ENCODE measurements at regions not wholly inside any gene's neighbourhood (a gene's known extent, or its start where the extent isn't known, plus 50 kb on each side); places are given as distances from the start of the nearest gene placed in this dataset.

DNA sequence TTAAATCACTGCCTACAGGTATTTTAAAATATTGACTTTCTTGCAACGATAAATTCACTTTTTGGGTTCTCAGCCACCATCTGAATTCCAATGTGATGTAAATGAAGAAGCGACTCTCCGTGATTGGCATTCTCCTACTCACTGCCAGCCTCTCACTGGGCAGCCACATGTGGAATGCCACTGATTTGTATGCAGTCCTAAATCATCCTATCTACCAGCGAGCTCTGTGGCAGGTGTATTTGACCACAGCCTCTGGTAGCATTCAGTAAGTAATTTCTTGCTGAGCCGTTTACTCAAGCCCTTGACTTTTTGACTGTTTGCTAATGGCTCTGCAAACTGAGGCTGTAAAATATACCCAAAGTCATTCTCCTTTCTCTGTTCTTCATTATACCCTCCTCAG is 559.0 kb upstream of the SLC10A2 start:
- Histone ChIP-seq H3K4ac (replicated peaks; ENCODE audit: insufficient read length, low read depth, low read length) (no peak overlapping the region), H3K79me1 (ENCODE audit: low read depth, low read length) (no peaks in the 10 kb centered on the region), H3K4me2 (ENCODE audit: insufficient read depth in 1 of 2, low read depth in 2 of 2, low read length in 2 of 2) (no peak overlapping the region), H3K27ac (ENCODE audit: low read depth, low read length) (no peak overlapping the region), H3K36me3 (ENCODE audit: control insufficient read depth in 2 of 4, insufficient read depth in 4 of 4, low read length in 3 of 4) (no peaks in the 10 kb centered on the region), H4K8ac (ENCODE audit: extremely low read depth, insufficient read depth, low read length) (no peak overlapping the region), H2BK15ac (ENCODE audit: low read length) (no peak overlapping the region), H3K18ac (ENCODE audit: extremely low read depth, low read length) (no peak overlapping the region), H2BK120ac (replicated peaks; ENCODE audit: low read depth, low read length) (no peak overlapping the region), H3K9me3 (ENCODE audit: insufficient read depth in 2 of 2, low read depth in 1 of 2, low read length in 1 of 2) (no peaks in the 10 kb centered on the region), H3K79me2 (ENCODE audit: control insufficient read depth in 1 of 2, insufficient read depth in 2 of 2, low read length in 2 of 2) (no peaks in the 10 kb centered on the region), H3K9ac (replicated peaks in 1 of 4; ENCODE audit: extremely low read depth in 1 of 4, low read depth in 3 of 4, low read length in 3 of 4) (no peak overlapping the region), H3K56ac (replicated peaks; ENCODE audit: insufficient read length, low read depth, low read length) (no peak overlapping the region), H3K14ac (ENCODE audit: insufficient read length) (no peak overlapping the region), H2AFZ (ENCODE audit: low read length) (no peak overlapping the region), H4K5ac (ENCODE audit: insufficient read length, low read depth, low read length) (no peak overlapping the region), H2BK20ac (ENCODE audit: low read length) (no peak overlapping the region), H2BK5ac (ENCODE audit: low read depth, low read length) (no peak overlapping the region), H2BK12ac (ENCODE audit: low read depth, low read length) (no peak overlapping the region), H2AK5ac (ENCODE audit: low read depth, low read length) (no peak overlapping the region), H3K23me2 (ENCODE audit: low read depth, low read length) (no peaks in the 10 kb centered on the region), H3K27me3 (replicated peaks in 1 of 4; ENCODE audit: control insufficient read depth in 3 of 4, extremely low read depth in 1 of 4, insufficient read depth in 3 of 4, low read length in 3 of 4) (no peaks in the 10 kb centered on the region), H3K4me3 (ENCODE audit: extremely low read depth in 1 of 4, insufficient read depth in 2 of 4, low read depth in 3 of 4, low read length in 4 of 4) (no peak overlapping the region), H3K23ac (ENCODE audit: insufficient read length) (no peak overlapping the region), H3K4me1 (replicated peaks in 1 of 4; ENCODE audit: control insufficient read depth in 3 of 4, insufficient read depth in 4 of 4, low read length in 3 of 4) (peaks cover 0 to 2% (median 0%) of the 10 kb centered on the region in 4 experiments; a peak in 1 of 7 replicates), H4K91ac (replicated peaks; ENCODE audit: insufficient read length, low read length) (no peak overlapping the region), H4K20me1 (replicated peaks in 1 of 2; ENCODE audit: control insufficient read depth in 1 of 2, insufficient read depth in 2 of 2, low read length in 2 of 2) (no peaks in the 10 kb centered on the region)
- WGBS, 2 experiments (ENCODE audit: extremely low coverage in 1 of 2, insufficient coverage in 1 of 2, insufficient read length in 1 of 2, insufficient replicate concordance in 2 of 2, low coverage in 1 of 2, low lambda C conversion rate in 2 of 2, missing lambda C conversion rate in 1 of 2): 93% methylated on average over 5 of the region's 5 CpGs; no CpG with 5 or more reads in 1 of the 2 experiments
- FAIRE-seq (no peak), DNase-seq (ENCODE audit: low read depth in 1 of 2, low spot score in 2 of 2) (no peak)
- TF ChIP-seq EGR1 (IDR thresholded peaks at IDR 0.05; ENCODE audit: borderline replicate concordance, low read depth, low read length) (peak; percentile 76), CTBP2 (IDR thresholded peaks at IDR 0.05; ENCODE audit: borderline replicate concordance, insufficient read depth, insufficient read length, low read length) (no peak)
- POLR2A ChIA-PET (ENCODE audit: partially characterized antibody): no interaction called here
- CTCF ChIA-PET (ENCODE audit: partially characterized antibody): no interaction called here
